ENCODE measurements at regions not wholly inside any gene's neighbourhood (a gene's known extent, or its start where the extent isn't known, plus 50 kb on each side); places are given as distances from the start of the nearest gene placed in this dataset.

DNA sequence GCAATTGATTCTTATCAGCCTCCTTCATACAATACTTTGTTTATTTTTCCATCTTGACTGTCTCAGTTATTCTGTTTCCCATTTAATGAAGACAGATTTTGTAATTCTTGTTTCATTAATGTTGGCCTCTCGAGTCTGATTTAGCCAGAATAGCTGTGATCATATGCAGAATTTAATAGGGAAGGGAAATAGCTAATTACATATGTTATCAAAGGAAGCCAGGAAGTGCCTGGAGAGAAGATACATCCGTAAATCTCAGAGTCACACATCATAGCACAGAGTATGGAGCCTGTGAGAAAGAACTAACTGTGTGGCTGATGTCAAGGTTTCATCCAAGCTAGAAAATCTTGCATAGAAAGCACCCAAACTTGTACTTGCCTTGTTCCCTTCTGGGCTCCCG, 288.9 kb upstream of the SLCO3A1 start:
- TF ChIP-seq, protein P1, sequence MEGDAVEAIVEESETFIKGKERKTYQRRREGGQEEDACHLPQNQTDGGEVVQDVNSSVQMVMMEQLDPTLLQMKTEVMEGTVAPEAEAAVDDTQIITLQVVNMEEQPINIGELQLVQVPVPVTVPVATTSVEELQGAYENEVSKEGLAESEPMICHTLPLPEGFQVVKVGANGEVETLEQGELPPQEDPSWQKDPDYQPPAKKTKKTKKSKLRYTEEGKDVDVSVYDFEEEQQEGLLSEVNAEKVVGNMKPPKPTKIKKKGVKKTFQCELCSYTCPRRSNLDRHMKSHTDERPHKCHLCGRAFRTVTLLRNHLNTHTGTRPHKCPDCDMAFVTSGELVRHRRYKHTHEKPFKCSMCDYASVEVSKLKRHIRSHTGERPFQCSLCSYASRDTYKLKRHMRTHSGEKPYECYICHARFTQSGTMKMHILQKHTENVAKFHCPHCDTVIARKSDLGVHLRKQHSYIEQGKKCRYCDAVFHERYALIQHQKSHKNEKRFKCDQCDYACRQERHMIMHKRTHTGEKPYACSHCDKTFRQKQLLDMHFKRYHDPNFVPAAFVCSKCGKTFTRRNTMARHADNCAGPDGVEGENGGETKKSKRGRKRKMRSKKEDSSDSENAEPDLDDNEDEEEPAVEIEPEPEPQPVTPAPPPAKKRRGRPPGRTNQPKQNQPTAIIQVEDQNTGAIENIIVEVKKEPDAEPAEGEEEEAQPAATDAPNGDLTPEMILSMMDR (IDR thresholded peaks at IDR 0.05): no peak
- TF ChIP-seq SMC3 (IDR thresholded peaks at IDR 0.05; ENCODE audit: low read depth, low read length) (no peak), ELF1 (IDR thresholded peaks at IDR 0.05) (no peak), MEF2A (IDR thresholded peaks at IDR 0.05; ENCODE audit: borderline replicate concordance, low read depth) (no peak), POLR2AphosphoS5 (IDR thresholded peaks at IDR 0.05; ENCODE audit: low read depth, low read length) (no peak), EP300 (IDR thresholded peaks at IDR 0.05; ENCODE audit: borderline replicate concordance in 1 of 2, low read depth in 1 of 2, low read length in 1 of 2) (peak in 1 of 2 experiments; percentile 42; a peak in 1 of 4 replicates), GATA2 (CRISPR knock-in tag; IDR thresholded peaks at IDR 0.05) (no peak), TEAD4 (IDR thresholded peaks at IDR 0.05; ENCODE audit: borderline replicate concordance, insufficient read depth) (no peak), NFIC (IDR thresholded peaks at IDR 0.05; ENCODE audit: borderline replicate concordance) (no peak), CHD2 (IDR thresholded peaks at IDR 0.05; ENCODE audit: low read length, partially characterized antibody) (no peak)
- TF ChIP-seq, protein P2, sequence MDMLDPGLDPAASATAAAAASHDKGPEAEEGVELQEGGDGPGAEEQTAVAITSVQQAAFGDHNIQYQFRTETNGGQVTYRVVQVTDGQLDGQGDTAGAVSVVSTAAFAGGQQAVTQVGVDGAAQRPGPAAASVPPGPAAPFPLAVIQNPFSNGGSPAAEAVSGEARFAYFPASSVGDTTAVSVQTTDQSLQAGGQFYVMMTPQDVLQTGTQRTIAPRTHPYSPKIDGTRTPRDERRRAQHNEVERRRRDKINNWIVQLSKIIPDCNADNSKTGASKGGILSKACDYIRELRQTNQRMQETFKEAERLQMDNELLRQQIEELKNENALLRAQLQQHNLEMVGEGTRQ (IDR thresholded peaks at IDR 0.05; ENCODE audit: borderline replicate concordance, low read depth, low read length): no peak
- TF ChIP-seq, protein P3, sequence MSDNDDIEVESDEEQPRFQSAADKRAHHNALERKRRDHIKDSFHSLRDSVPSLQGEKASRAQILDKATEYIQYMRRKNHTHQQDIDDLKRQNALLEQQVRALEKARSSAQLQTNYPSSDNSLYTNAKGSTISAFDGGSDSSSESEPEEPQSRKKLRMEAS (IDR thresholded peaks at IDR 0.05; ENCODE audit: low read depth): no peak
- TF ChIP-seq, protein P4, sequence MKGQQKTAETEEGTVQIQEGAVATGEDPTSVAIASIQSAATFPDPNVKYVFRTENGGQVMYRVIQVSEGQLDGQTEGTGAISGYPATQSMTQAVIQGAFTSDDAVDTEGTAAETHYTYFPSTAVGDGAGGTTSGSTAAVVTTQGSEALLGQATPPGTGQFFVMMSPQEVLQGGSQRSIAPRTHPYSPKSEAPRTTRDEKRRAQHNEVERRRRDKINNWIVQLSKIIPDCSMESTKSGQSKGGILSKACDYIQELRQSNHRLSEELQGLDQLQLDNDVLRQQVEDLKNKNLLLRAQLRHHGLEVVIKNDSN (IDR thresholded peaks at IDR 0.05; ENCODE audit: borderline replicate concordance, low read depth): no peak
